Stimulated activated naive CD4-positive, alpha-beta T cell treated with Interleukin-2 at 50 U/mL for 16 hours (primary cell): ENCODE measurements at regions not wholly inside any gene's neighbourhood (a gene's known extent, or its start where the extent isn't known, plus 50 kb on each side); places are given as distances from the start of the nearest gene placed in this dataset.

ENCODE experiments used
- DNase-seq: peaks from one replicate; lab custom pipeline; 2025; lab: John Stamatoyannopoulos, UW

- no peak for DNase-seq
These were observed 71.7 kb upstream of the WDR75 start for GRCh38 chr2:189369566-189369965.

GRCh38 chr2:189370719-189371118 lies 70.6 kb upstream of the WDR75 start:
- no peak for DNase-seq

- DNase-seq = no peak
These were observed 68.5 kb upstream of the WDR75 start for GRCh38 chr2:189372688-189373257.

GRCh38 chr2:189374481-189374880 lies 66.8 kb upstream of the WDR75 start:
- DNase-seq = no peak

GRCh38 chr2:189375842-189376241 lies 65.4 kb upstream of the WDR75 start:
- DNase-seq = no peak

GRCh38 chr2:189379287-189379630 lies 62.0 kb upstream of the WDR75 start:
- no peak for DNase-seq

- no peak for DNase-seq
These were observed 61.5 kb upstream of the WDR75 start for GRCh38 chr2:189379731-189380261.

GRCh38 chr2:189382668-189383067 lies 58.6 kb upstream of the WDR75 start:
- no peak for DNase-seq

GRCh38 chr2:189386741-189387140 lies 54.5 kb upstream of the WDR75 start:
- DNase-seq = no peak

- DNase-seq = no peak
These were observed 50.1 kb upstream of the WDR75 start for GRCh38 chr2:189391201-189391600.
